ENCODE measurements at regions not wholly inside any gene's neighbourhood (a gene's known extent, or its start where the extent isn't known, plus 50 kb on each side); places are given as distances from the start of the nearest gene placed in this dataset.

- H3K4me2 ChIP-seq (ENCODE audit: insufficient read depth, low read length): no peak overlapping the region
- peaks cover 2% of the 10 kb centered on the region for H3K9me3 ChIP-seq (ENCODE audit: insufficient read depth, low read length, severe bottlenecking)
- TF ChIP-seq CTCF (IDR thresholded peaks at IDR 0.05; ENCODE audit: borderline replicate concordance, extremely low read depth, low read length, poor library complexity, severe bottlenecking): no peak
- no peak for TF ChIP-seq EZH2 (IDR thresholded peaks at IDR 0.05; ENCODE audit: borderline replicate concordance, low read depth, low read length, severe bottlenecking)
- no peaks in the 10 kb centered on the region for H3K4me1 ChIP-seq (ENCODE audit: insufficient read depth, low read length)
- no peaks in the 10 kb centered on the region for H3K79me2 ChIP-seq (ENCODE audit: insufficient read depth, low read length)
- DNase-seq: no peak
- no peak overlapping the region for H3K4me3 ChIP-seq (ENCODE audit: low read depth in 1 of 2, low read length in 2 of 2)
- no peak overlapping the region for H3K9ac ChIP-seq (ENCODE audit: low read depth, low read length)
- H3K36me3 ChIP-seq (ENCODE audit: insufficient read depth, low read length): no peaks in the 10 kb centered on the region
- no peak for ATAC-seq (ENCODE audit: insufficient read depth, low read depth)
- H3K27ac ChIP-seq (ENCODE audit: low read length): no peak overlapping the region
- H3K27me3 ChIP-seq (ENCODE audit: insufficient read depth, low read length, poor library complexity): no peaks in the 10 kb centered on the region
- H4K20me1 ChIP-seq (ENCODE audit: insufficient read depth, low read length): no peaks in the 10 kb centered on the region
- no peak overlapping the region for H2AFZ ChIP-seq (ENCODE audit: low read depth, low read length)
Measured at GRCh38 chr10:34029455-34029854, 695.0 kb upstream of the NRP1 start.

- H3K4me1 ChIP-seq (ENCODE audit: insufficient read depth, low read length): no peaks in the 10 kb centered on the region
- peaks cover 2% of the 10 kb centered on the region for H3K9me3 ChIP-seq (ENCODE audit: insufficient read depth, low read length, severe bottlenecking)
- TF ChIP-seq EZH2 (IDR thresholded peaks at IDR 0.05; ENCODE audit: borderline replicate concordance, low read depth, low read length, severe bottlenecking): no peak
- no peak for TF ChIP-seq CTCF (IDR thresholded peaks at IDR 0.05; ENCODE audit: borderline replicate concordance, extremely low read depth, low read length, poor library complexity, severe bottlenecking)
- H2AFZ ChIP-seq (ENCODE audit: low read depth, low read length): no peak overlapping the region
- no peak overlapping the region for H3K4me2 ChIP-seq (ENCODE audit: insufficient read depth, low read length)
- H3K9ac ChIP-seq (ENCODE audit: low read depth, low read length): no peak overlapping the region
- H3K27ac ChIP-seq (ENCODE audit: low read length): no peak overlapping the region
- DNase-seq: no peak
- H4K20me1 ChIP-seq (ENCODE audit: insufficient read depth, low read length): no peaks in the 10 kb centered on the region
- ATAC-seq (ENCODE audit: insufficient read depth, low read depth): no peak
- no peak overlapping the region for H3K4me3 ChIP-seq (ENCODE audit: low read depth in 1 of 2, low read length in 2 of 2)
- H3K27me3 ChIP-seq (ENCODE audit: insufficient read depth, low read length, poor library complexity): no peaks in the 10 kb centered on the region
- H3K79me2 ChIP-seq (ENCODE audit: insufficient read depth, low read length): no peaks in the 10 kb centered on the region
- H3K36me3 ChIP-seq (ENCODE audit: insufficient read depth, low read length): no peaks in the 10 kb centered on the region
Measured at GRCh38 chr10:34028936-34029335, 694.5 kb upstream of the NRP1 start.

- Histone ChIP-seq H3K27ac (ENCODE audit: low read length) (no peak overlapping the region), H3K4me2 (ENCODE audit: insufficient read depth, low read length) (no peak overlapping the region), H4K20me1 (ENCODE audit: insufficient read depth, low read length) (no peaks in the 10 kb centered on the region), H3K79me2 (ENCODE audit: insufficient read depth, low read length) (no peaks in the 10 kb centered on the region), H2AFZ (ENCODE audit: low read depth, low read length) (no peak overlapping the region), H3K9me3 (ENCODE audit: insufficient read depth, low read length, severe bottlenecking) (no peaks in the 10 kb centered on the region), H3K9ac (ENCODE audit: low read depth, low read length) (no peak overlapping the region), H3K27me3 (ENCODE audit: insufficient read depth, low read length, poor library complexity) (no peaks in the 10 kb centered on the region), H3K4me1 (ENCODE audit: insufficient read depth, low read length) (no peaks in the 10 kb centered on the region), H3K36me3 (ENCODE audit: insufficient read depth, low read length) (no peaks in the 10 kb centered on the region), H3K4me3 (ENCODE audit: low read depth in 1 of 2, low read length in 2 of 2) (no peak overlapping the region)
- no peak for ATAC-seq (ENCODE audit: insufficient read depth, low read depth)
- TF ChIP-seq CTCF (IDR thresholded peaks at IDR 0.05; ENCODE audit: borderline replicate concordance, extremely low read depth, low read length, poor library complexity, severe bottlenecking) (peak; percentile 14), EZH2 (IDR thresholded peaks at IDR 0.05; ENCODE audit: borderline replicate concordance, low read depth, low read length, severe bottlenecking) (no peak)
- peak; percentile 6 for DNase-seq
Measured at GRCh38 chr10:34024693-34025425, 690.4 kb upstream of the NRP1 start.
